GM23248 (cell line): ENCODE measurements at regions not wholly inside any gene's neighbourhood (a gene's known extent, or its start where the extent isn't known, plus 50 kb on each side); places are given as distances from the start of the nearest gene placed in this dataset.

Experiments
- EZH2 ChIP-seq: fragments of 200-600 bp; sonication (generic); IDR thresholded peaks from 2 replicates; pipeline ENCODE4 v1.6.1; 2018; ENCODE audit warnings: antibody characterized with exemption, mild to moderate bottlenecking; ENCODE audit not compliant: insufficient read depth, poor library complexity, severe bottlenecking
- EZH2phosphoT487 ChIP-seq: fragments of 200-600 bp; sonication (generic); IDR thresholded peaks from 2 replicates; pipeline ENCODE4 v1.6.1; 2018; ENCODE audit warnings: antibody characterized with exemption, moderate library complexity, mild to moderate bottlenecking, low read depth; ENCODE audit not compliant: insufficient read depth

GRCh38 chr18:37872562-37872961 lies 307.0 kb upstream of the CELF4 start:
- TF ChIP-seq EZH2: no peak
- TF ChIP-seq EZH2phosphoT487: no peak
